ENCODE measurements at regions not wholly inside any gene's neighbourhood (a gene's known extent, or its start where the extent isn't known, plus 50 kb on each side); places are given as distances from the start of the nearest gene placed in this dataset.

GRCh38 chr4:167622481-167623240, 388.4 kb upstream of the SPOCK3 start:
- no peak for TF ChIP-seq PKNOX1 (IDR thresholded peaks at IDR 0.05)
- TF ChIP-seq ZNF384 (IDR thresholded peaks at IDR 0.05): no peak
- TF ChIP-seq NFRKB (IDR thresholded peaks at IDR 0.05): no peak
- no peak for TF ChIP-seq TARDBP (IDR thresholded peaks at IDR 0.05)
- TF ChIP-seq SUZ12 (IDR thresholded peaks at IDR 0.05): no peak
- no peak for TF ChIP-seq BHLHE40 (IDR thresholded peaks at IDR 0.05; ENCODE audit: borderline replicate concordance)
- TF ChIP-seq FOXA1 (IDR thresholded peaks at IDR 0.05): no peak
- TF ChIP-seq LEF1 (IDR thresholded peaks at IDR 0.05; ENCODE audit: borderline replicate concordance): no peak
- TF ChIP-seq FOXM1 (IDR thresholded peaks at IDR 0.05; ENCODE audit: borderline replicate concordance): no peak
